Upper lobe of right lung (tissue), 1 donor: ENCODE measurements at regions not wholly inside any gene's neighbourhood (a gene's known extent, or its start where the extent isn't known, plus 50 kb on each side); places are given as distances from the start of the nearest gene placed in this dataset.
A peak's percentile ranks its signal among the peaks of the same experiment; 100 is the strongest.
"Not testable (repeated sequence)": the region's sequence is repeated elsewhere in the genome, so short reads cannot be mapped to it uniquely, and the experiment has no call there.

Experiments
- ATAC-seq: fragments of 200-7000 bp; cut with Tn5 transposase; one replicate; pipeline ENCODE4 v1.9.1; 2020; ENCODE audit warnings: mild to moderate bottlenecking, moderate library complexity
- DNase-seq: peaks from one replicate; pipeline ENCODE4 v3.0.0-alpha.2; 2020
- H3K27ac ChIP-seq: fragments of 200-600 bp; one replicate; pipeline ENCODE4 v1.8.0; 2022
- H3K27me3 ChIP-seq: fragments of 200-600 bp; one replicate; pipeline ENCODE4 v1.8.0; 2022; ENCODE audit warnings: mild to moderate bottlenecking
- H3K36me3 ChIP-seq: fragments of 200-600 bp; one replicate; pipeline ENCODE4 v1.8.0; 2022
- H3K4me1 ChIP-seq: fragments of 200-600 bp; one replicate; pipeline ENCODE4 v1.8.0; 2022
- H3K4me3 ChIP-seq: fragments of 200-600 bp; one replicate; pipeline ENCODE4 v1.8.0; 2022; ENCODE audit warnings: mild to moderate bottlenecking
- H3K9me3 ChIP-seq: fragments of 200-600 bp; one replicate; pipeline ENCODE4 v1.8.0; 2022
- intact Hi-C: fragments of 100-400 bp; cut with DNase I; formaldehyde crosslinking; loops from one replicate; pipeline ENCODE4 v1.11.0; 2022
- TF ChIP-seq, protein P1 (sequence below): fragments of 200-600 bp; IDR thresholded peaks from one replicate; pipeline ENCODE4 v1.8.0; 2022; ENCODE audit warnings: antibody characterized with exemption
- donor health status: DM: no; HTN: yes; CAD: no; lungs with severe emphysema.

DNA sequence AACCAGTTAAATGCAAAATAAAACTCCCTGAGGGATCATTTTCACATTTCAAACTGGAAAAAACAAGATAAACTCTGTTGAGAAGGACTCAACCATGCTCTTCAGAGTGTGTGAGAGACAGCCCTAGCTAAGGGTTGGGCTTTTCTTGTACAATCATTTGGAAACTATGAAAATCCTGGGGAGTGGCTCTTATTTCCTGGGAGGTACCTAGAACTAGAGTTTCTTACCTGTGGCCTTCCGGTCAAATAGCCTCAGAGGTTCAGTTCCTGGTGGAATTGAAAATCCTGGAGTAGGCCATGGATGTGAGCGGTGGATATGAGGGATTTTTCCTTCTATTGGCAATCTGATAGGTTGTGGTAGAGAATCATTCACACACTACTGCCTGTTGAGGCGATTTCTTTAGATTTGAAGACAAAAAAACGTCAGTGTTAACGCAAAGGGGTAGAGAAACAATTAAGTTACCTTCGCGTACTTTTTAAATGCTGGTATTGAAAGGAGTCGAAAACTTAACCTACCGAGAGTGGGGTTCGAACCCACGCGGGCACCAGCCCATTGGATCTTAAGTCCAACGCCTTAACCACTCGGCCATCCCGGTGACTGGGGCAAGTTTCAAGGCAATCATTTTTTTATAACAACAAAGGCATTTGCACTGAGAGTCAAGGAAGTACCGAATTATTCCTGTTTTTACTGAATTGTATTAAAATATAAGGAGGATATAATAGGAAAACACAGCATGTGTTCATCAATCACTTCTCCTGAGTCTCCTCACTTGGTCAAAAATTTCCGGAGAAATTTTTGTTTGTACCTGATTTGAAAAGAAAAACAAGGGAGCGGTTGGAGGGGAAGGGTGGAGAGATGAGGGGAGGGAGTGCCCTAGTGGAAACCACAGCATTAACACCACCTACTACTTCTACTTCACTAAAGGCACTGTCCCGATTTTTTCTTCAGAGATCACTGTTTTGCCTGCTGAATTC, 191.3 kb downstream of the OR2B2 start:
- intact Hi-C loops, result no loop called here
- Histone ChIP-seq H3K9me3 (no peaks in the 10 kb centered on the region), H3K36me3 (no peaks in the 10 kb centered on the region), H3K4me3 (no peak overlapping the region), H3K27me3 (peaks cover 21% of the 10 kb centered on the region), H3K4me1 (no peaks in the 10 kb centered on the region), H3K27ac (no peak overlapping the region)
- ATAC-seq (no peak), DNase-seq (no peak)
- TF ChIP-seq, protein P1, sequence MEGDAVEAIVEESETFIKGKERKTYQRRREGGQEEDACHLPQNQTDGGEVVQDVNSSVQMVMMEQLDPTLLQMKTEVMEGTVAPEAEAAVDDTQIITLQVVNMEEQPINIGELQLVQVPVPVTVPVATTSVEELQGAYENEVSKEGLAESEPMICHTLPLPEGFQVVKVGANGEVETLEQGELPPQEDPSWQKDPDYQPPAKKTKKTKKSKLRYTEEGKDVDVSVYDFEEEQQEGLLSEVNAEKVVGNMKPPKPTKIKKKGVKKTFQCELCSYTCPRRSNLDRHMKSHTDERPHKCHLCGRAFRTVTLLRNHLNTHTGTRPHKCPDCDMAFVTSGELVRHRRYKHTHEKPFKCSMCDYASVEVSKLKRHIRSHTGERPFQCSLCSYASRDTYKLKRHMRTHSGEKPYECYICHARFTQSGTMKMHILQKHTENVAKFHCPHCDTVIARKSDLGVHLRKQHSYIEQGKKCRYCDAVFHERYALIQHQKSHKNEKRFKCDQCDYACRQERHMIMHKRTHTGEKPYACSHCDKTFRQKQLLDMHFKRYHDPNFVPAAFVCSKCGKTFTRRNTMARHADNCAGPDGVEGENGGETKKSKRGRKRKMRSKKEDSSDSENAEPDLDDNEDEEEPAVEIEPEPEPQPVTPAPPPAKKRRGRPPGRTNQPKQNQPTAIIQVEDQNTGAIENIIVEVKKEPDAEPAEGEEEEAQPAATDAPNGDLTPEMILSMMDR, result no peak

DNA sequence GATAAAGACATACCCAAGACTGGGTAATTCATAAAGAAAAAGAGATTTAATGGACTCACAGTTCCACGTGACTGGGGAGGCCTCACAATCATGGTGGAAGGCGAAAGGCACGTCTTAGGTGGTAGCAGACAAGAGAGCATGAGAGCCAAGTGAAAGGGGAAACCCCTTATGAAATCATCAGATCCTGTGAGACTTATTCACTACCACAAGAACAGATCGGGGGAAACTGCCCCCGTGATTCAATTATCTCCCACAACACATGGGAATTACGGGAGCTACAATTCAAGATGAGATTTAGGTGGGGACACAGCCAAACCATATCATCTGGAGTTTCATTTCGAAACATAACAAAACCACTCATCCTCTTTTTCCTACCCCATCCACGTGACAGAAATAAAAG, 193.2 kb downstream of the OR2B2 start:
- H3K4me3 ChIP-seq, H3K36me3 ChIP-seq, intact Hi-C loops, H3K9me3 ChIP-seq, H3K27ac ChIP-seq, H3K4me1 ChIP-seq, ATAC-seq, DNase-seq: not testable (repeated sequence)
- peaks cover 18% of the 10 kb centered on the region for H3K27me3 ChIP-seq

DNA sequence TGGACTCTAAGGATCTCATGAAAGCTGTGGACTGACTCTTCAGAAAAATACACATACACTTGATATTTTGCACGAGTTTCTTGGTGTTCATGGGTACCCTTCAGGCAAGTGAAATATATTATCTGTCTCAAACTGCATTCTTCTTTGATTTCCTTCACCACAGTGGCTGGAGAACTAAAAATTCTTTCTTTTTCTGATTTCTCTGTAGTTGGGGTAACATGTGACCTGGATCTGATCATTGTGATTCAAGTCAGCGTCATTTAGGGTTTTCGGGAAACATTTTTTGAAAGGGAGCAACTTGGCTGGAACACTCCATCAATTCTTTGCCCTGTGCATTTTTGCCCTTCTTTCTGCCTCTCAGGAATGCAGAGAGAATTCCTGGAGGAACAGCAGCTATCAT, 205.8 kb downstream of the OR2B2 start:
- intact Hi-C loops, result no loop called here
- no peaks in the 10 kb centered on the region for H3K27me3 ChIP-seq
- TF ChIP-seq, protein P1, result no peak
- DNase-seq, result no peak
- H3K4me1 ChIP-seq, result no peaks in the 10 kb centered on the region
- H3K4me3 ChIP-seq, result no peak overlapping the region
- no peaks in the 10 kb centered on the region for H3K9me3 ChIP-seq
- H3K36me3 ChIP-seq, result no peaks in the 10 kb centered on the region
- ATAC-seq, result no peak
- H3K27ac ChIP-seq, result no peak overlapping the region

DNA sequence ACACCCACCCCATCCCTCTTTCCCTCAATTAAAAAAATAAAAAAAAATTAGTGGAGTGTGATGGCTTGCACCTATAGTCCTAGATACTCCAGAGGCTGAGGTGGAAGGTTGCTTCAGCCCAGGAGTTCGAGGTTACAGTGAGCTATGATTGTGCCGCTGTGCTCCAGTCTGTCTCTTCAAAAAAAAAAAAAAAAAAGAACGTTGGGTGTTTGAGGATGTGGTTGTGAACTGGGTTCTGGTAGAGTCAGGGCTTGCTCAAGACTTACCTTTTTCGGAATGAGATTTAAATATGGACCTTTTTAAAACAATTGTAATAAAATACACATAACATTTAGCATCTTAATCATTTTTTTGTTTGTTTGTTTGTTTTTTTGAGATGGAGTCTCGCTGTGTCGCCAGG, 211.9 kb downstream of the OR2B2 start:
- TF ChIP-seq, protein P1, result no peak
- Histone ChIP-seq H3K27ac (no peak overlapping the region), H3K36me3 (no peaks in the 10 kb centered on the region), H3K27me3 (no peaks in the 10 kb centered on the region), H3K4me1 (no peaks in the 10 kb centered on the region), H3K9me3 (no peaks in the 10 kb centered on the region), H3K4me3 (no peak overlapping the region)
- no peak for DNase-seq
- no peak for ATAC-seq
- intact Hi-C loops, result no loop called here

DNA sequence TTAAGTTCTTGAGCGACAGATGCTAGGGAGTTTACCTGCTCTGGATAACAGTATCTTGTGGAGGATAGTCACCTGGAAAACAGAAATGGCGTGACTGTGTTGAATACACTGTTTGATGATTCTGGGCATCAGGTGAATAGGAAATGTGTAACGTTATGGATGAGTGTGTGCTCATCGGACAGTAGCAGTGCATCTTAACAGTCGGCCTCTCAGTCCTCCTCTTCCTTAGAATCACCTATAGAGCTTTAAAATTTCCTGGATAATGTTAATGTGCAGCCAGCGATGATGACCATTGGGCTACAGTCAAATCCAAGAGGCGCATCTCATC, 217.7 kb downstream of the OR2B2 start:
- Histone ChIP-seq H3K36me3 (no peaks in the 10 kb centered on the region), H3K27ac (no peak overlapping the region), H3K4me3 (peak overlapping the region; percentile 53), H3K4me1 (no peaks in the 10 kb centered on the region), H3K27me3 (peaks cover 15% of the 10 kb centered on the region), H3K9me3 (no peaks in the 10 kb centered on the region)
- TF ChIP-seq, protein P1, result no peak
- no peak for ATAC-seq
- DNase-seq, result no peak
- intact Hi-C loops, result no loop called here

DNA sequence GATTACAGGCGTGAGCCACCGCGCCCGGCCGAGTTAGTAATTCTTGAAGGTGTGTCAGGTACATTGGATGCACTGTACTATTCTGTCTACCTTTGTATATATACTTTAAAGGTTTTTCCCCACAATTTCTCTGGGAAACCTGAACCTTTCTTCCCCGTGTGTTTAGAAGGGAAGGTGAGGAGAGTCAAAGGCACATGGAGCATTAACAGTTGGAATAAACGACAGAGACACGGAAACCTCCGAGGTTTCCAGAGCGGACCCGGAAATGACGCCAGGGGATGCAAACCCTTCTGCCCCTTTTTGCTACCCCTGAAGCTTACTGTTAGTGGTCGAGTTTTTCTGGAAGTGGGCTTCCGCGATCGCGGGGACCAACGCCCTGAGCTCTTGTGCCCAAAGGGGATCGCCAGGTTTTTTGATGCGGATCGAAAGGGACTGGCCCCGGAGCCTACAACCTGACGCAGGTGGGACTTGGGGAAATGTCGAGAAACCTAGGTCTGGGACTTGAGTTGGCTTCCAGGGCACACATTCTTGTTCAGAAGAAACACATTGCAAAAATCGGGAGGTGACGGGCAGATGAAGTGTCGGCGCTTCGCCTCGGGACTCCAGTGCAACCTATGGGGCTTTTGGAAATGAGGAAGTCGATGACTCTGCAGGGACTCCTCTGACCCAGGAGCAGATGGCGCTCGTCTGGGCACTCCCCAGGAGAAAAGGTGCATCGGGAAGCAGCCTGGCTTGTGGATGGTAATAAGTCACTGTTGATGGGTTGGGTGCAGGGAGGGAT, 218.2 kb downstream of the OR2B2 start:
- TF ChIP-seq, protein P1, result no peak
- Histone ChIP-seq H3K4me3 (peak overlapping the region; percentile 53), H3K9me3 (no peaks in the 10 kb centered on the region), H3K4me1 (no peaks in the 10 kb centered on the region), H3K27ac (no peak overlapping the region), H3K36me3 (no peaks in the 10 kb centered on the region), H3K27me3 (peaks cover 15% of the 10 kb centered on the region)
- intact Hi-C loops, result no loop called here
- ATAC-seq (peak; percentile 68), DNase-seq (no peak)

DNA sequence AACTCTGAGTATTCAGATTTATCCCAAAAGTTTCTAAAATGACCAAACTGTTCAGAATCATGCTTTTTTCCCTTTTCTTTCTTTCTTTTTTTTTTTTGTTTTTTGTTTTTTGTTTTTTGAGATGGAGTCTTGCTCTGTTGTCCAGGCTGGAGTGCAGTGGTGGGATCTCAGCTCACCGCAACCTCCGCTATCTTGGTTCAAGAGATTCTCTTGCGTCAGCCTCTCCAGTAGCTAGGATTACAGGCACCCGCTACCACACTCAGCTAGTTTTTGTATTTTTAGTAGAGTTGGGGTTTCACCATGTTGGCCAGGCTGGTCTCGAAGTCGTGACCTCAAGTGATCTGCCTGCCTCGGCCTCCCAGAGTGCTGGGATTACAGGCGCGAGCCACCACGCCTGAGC, 219.2 kb upstream of the ZNF184 start:
- DNase-seq, intact Hi-C loops, ATAC-seq, H3K9me3 ChIP-seq, H3K27ac ChIP-seq, H3K4me1 ChIP-seq, H3K4me3 ChIP-seq, H3K36me3 ChIP-seq: not testable (repeated sequence)
- peaks cover 15% of the 10 kb centered on the region for H3K27me3 ChIP-seq
